ENCODE measurements at regions not wholly inside any gene's neighbourhood (a gene's known extent, or its start where the extent isn't known, plus 50 kb on each side); places are given as distances from the start of the nearest gene placed in this dataset.

GRCh38 chr6:49284180-49284579, 178.9 kb downstream of the MMUT start:
- TF ChIP-seq POLR2A (IDR thresholded peaks at IDR 0.05) (no peak), CTCF (IDR thresholded peaks at IDR 0.05) (no peak)
